ENCODE measurements at regions not wholly inside any gene's neighbourhood (a gene's known extent, or its start where the extent isn't known, plus 50 kb on each side); places are given as distances from the start of the nearest gene placed in this dataset.

- TF ChIP-seq, protein P1, sequence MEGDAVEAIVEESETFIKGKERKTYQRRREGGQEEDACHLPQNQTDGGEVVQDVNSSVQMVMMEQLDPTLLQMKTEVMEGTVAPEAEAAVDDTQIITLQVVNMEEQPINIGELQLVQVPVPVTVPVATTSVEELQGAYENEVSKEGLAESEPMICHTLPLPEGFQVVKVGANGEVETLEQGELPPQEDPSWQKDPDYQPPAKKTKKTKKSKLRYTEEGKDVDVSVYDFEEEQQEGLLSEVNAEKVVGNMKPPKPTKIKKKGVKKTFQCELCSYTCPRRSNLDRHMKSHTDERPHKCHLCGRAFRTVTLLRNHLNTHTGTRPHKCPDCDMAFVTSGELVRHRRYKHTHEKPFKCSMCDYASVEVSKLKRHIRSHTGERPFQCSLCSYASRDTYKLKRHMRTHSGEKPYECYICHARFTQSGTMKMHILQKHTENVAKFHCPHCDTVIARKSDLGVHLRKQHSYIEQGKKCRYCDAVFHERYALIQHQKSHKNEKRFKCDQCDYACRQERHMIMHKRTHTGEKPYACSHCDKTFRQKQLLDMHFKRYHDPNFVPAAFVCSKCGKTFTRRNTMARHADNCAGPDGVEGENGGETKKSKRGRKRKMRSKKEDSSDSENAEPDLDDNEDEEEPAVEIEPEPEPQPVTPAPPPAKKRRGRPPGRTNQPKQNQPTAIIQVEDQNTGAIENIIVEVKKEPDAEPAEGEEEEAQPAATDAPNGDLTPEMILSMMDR (IDR thresholded peaks at IDR 0.05) = no peak
- TF ChIP-seq EZH2 (IDR thresholded peaks at IDR 0.05) (no peak), EZH2phosphoT487 (IDR thresholded peaks at IDR 0.05) (no peak)
These were observed 1501.6 kb upstream of the MIR17HG start for GRCh38 chr13:89845874-89846273.

Measured in neural progenitor cell (in vitro differentiated cells).